ENCODE measurements at regions not wholly inside any gene's neighbourhood (a gene's known extent, or its start where the extent isn't known, plus 50 kb on each side); places are given as distances from the start of the nearest gene placed in this dataset.

- no peak for TF ChIP-seq CTCF (IDR thresholded peaks at IDR 0.05; ENCODE audit: insufficient read depth, low read depth, low read length)
- no peak for TF ChIP-seq EZH2 (IDR thresholded peaks at IDR 0.05; ENCODE audit: insufficient read depth, low read length)
Observed at GRCh38 chr3:64765947-64766346, 78.1 kb upstream of the ADAMTS9 start.
